ENCODE measurements at regions not wholly inside any gene's neighbourhood (a gene's known extent, or its start where the extent isn't known, plus 50 kb on each side); places are given as distances from the start of the nearest gene placed in this dataset.
"Not testable (repeated sequence)": the region's sequence is repeated elsewhere in the genome, so short reads cannot be mapped to it uniquely, and the experiment has no call there.

DNA sequence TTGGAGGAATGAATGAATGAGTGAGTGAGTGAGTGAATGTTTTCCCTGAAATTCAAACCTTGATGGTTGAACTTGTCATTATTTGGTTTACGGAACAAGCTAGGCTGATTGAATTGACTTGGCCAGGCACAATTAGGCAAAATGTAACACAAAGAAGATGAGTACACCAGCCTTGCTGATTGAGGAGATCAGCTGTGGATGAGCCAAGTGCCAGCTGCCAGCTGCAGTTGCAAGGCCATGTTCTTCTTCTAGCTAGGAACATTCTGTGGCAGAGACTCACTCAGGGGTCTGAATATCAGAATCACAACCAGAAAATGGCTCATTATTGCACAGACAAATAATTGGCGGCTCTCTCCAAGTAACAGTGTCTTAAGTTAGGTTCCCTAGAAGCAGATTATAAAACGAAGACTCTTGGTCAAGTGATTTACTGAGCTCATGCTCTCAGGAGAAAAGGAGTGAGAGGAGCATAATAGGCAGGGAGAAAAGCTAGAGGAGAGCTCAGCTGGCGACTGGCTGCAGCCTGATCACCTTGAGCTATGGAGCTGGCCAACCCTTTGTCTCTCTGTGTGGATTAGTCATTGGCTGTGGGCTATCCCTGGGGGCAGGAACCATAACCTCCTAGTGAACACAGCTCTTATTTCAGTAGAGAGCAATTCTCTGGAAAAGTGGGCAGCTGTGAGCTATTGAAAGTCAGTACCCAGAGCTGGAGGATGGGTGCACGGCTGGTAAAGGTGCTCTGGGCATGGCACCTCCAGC, 225.3 kb upstream of the SERP2 start:
- no peak for DNase-seq (ENCODE audit: low read depth, low spot score)

DNA sequence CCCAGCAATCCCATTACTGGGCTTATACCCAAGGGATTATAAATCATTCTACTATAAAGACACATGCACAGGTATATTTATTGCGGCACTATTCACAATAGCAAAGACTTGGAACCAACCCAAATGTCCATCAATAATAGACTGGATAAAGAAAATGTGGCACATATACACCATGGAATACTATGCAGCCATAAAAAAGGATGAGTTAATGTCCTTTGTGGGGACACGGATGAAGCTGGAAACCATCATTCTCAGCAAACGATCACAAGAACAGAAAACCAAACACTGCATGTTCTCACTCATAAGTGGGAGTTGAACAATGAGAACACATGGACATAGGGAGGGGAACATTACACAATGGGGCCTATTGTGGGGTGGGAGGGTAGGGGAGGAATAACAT, 224.4 kb upstream of the SERP2 start:
- DNase-seq (ENCODE audit: low read depth, low spot score): not testable (repeated sequence)

DNA sequence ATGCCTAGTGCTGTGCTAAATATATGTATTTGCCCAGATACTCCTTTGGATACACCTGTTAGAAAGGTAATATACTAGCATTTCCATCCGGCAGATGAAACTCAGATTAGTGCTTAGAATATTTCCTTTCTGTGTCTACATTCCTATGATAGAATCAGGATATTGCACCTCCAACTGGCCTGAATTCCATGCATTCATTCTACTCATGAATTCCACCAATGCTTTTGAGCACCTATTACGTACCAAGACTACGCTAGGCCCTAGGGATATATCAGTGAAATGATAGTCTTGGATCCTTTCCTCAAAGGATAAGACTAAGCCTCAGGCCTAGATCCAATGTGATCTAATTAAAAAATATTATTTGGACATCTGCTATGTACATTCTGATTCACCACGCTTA, 223.8 kb upstream of the SERP2 start:
- no peak for DNase-seq (ENCODE audit: low read depth, low spot score)

DNA sequence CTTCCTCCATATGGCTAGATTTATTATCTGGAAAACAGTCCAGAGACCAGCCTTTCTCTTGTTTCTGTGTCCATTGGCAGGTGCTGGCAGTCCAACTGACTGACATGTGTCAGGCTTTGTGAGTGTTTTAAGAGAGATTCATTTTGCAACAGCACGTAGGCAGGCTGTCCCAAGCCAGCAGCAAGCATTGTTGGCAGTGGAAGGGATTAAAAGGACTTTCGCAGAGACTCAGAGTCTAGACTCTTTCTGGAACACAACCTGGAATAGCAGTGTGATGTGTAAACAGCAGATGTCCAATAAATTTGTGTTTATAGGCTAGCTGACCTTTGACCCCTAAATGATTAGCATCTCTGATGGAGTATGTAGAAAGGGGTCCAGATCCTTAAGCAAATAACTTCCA, 222.2 kb upstream of the SERP2 start:
- no peak for DNase-seq (ENCODE audit: low read depth, low spot score)

DNA sequence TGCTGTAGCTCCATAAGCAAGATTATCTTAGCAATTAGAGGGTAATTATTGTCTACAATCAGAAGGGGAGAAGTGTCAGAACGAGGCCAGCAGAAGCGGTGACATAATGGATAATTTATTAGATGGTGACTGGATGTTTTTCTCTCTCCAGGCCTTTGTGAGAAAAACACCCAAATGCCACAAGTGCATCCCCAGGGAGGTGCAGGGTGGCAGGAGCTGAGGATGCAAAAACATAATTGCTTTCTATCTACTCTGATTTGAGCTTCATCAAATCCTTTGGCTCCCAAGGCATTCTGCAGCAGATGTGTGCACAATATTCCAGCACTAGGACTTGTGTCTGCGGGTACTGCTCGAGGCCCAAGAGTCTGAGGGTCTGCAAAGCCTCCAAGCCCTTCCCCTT, 220.1 kb upstream of the SERP2 start:
- DNase-seq (ENCODE audit: low read depth, low spot score): no peak

DNA sequence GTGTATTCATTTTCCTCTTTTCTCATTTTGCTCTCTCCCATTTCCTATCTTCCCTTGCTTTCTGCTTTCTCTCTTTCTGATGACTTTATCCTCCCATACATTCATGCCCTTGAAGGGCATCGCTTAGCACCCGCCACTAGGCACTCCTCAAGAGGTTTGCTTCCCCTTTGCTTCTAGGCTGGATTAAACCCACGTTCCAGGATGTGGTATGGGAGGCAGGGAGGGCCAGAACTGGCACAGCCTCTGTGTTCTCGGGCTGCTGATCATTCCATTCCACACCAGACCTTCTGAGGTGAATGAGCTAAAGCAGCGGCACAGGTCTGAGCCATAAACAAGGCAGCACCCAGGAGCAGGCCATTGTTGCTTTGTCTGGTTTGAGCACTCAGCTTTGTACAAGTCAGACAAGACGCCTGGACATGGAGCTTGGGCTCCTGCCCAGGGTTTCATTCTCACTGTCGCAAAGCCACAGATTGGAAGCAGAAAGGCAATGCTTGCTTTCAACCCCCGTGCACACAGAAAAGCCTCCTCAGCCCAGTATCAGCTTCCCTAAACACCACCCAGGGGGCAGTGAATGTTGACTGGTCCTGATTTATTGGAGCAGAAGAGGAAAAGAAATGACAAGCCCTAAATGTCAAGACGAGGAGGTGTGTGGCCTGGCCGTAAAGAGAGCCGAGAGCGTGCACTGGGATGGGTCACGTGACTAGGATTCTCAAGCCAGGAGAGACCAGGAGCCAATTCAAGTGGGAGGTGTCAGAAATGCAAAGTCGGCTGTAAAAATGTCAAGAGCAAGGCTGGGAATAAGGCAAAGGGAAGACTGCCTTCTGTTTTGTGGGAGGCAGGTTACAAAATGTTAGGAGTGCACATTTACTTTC, 218.0 kb upstream of the SERP2 start:
- DNase-seq (ENCODE audit: low read depth, low spot score): no peak

DNA sequence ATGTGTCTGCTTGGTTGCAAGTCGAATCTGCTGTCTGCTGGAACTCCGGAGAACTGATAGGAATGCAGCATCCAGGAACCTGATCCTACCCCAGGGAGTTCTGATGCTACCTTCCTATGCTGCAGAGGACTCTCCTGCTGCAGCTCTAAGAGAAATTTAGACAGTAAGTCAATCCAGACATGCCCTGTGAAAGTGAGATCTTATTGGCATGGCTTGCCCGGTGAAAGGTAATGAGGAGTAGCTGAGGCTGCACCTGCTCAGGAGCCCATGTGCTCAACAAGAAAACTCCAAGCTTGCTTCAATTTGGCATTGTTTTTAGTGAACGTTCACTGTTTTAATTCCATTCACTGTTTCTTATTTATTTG, 217.3 kb upstream of the SERP2 start:
- DNase-seq (ENCODE audit: low read depth, low spot score): no peak

DNA sequence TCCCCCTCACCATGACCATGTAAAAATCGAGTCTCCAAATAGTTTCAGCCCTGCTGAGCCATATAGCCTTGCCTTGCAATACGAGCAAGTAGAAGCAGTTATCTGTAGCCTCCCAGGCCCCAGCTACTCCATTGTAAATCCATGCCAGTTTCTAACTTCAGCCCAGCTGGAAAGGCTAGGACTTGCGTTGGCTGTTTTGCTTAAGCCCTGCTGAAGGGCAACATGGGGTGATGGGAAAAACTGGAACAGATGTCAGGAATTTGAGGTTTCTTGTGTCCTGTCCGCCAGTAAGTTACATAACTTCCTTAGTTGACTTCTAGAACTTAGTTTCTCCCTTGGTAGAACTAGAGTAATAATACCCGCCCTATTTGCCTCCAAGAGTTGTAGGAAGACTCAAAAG, 216.0 kb upstream of the SERP2 start:
- DNase-seq (ENCODE audit: low read depth, low spot score): no peak

DNA sequence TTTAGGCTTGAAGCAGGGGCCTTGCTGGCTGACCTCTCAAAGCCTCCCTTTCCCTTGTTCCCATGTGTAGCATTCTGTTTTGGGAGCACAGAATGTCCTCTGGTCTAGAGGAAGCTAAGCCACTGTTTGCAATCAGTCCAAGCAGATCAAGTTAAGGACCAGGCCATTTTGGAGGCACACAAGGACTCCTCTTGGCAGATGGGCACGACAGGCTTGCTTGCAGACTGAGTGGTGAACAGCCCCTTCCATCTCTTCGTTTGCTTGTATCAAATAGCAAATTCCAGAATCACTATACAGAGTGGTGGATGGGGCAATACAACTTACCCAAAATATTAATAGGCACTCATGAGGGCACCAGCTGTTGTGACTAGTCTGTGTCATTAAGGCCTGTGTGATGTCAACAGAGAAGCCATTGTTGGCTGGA, 215.5 kb upstream of the SERP2 start:
- DNase-seq (ENCODE audit: low read depth, low spot score): no peak

DNA sequence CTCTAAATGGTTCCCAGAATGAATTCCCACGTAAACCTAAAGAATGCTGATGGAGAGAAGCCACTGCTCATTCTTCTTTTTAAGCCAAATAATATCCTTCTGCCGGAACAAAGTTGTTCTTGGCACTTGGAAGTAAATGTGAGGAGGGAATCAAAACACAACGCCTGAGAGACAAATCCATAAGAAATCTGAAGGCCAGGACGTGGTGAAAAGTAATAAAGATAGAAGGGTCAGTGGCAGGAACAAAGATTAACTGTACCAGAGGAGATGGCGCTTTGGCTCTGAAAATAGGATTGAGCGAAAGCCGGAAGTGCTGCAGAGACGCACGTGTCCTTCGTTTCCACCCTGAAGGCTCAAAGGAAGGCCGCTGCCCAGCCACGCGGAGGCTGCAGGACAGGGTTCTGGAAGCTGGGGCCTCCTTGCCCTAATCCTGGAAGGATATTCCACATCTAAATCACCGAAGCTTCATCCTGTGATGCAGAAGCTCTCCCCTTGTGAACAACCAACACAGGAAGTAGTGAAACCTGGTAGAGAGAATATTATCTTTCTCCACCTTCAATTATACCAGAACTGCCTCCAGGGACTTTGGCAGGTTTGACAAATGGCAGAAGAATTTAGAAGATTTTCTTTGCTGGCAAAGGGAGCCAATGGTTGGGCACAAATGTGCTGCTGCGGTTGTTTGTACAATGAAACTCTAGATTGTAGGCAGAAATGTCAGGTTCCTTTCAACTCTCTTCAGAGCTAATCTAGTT, 214.6 kb upstream of the SERP2 start:
- no peak for DNase-seq (ENCODE audit: low read depth, low spot score)

DNA sequence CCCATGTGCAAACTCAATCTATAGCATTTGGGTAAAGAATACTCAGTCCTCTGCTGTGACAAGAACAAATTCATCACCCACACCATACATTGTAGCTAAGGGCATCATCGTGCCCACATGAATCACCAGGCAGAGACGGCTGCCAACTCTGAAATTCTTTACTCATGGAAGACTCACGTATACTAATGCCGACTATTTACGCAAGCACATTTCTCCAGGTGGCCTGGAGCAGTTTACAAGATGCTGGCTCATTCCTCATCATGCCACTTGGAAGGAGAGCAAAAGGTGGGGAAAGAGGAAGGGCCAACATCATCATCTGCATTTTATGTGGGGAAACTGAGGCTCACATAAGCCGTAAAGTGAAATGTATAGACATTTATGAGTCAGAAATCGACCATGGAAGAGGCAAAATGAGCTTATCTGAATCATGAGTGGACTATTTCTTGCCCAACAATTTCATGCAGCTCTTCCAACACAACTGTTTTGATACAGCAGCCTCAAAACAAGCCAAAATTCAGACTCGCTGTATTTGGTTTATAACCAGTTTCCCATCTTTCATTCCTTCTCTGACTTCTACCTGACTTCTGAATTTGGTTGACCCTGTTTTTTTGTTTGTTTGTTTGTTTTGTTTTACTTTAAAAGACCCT, 213.9 kb upstream of the SERP2 start:
- DNase-seq (ENCODE audit: low read depth, low spot score): no peak

DNA sequence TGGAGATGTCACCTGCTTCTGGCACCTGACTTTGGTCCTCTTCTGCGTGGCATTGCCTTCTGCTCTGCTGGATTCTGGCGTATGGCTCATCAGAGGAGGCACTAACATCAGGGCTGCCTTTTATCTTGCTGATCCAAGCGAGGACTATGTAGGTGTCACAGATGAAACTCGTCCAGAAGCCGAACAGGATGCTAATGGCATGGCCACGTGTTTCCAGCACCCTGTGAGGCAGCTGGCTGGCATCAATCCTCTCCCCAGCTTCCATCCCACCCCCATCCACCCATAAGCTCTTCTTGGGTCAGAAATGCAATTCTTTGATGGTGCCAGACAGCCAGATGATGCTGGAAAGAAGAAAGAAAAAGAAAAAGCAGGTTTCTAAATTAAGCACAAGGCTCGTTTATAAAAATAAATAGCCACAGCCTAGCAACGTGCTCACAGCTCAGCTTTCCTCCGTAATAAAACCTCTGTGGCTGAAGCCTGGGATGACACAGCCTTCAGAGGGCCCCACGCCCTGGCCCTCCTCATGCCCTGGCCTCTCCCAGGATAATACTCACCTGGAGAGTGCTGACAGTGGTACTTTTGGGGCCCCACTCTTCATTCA, 212.9 kb upstream of the SERP2 start:
- DNase-seq (ENCODE audit: low read depth, low spot score): no peak

DNA sequence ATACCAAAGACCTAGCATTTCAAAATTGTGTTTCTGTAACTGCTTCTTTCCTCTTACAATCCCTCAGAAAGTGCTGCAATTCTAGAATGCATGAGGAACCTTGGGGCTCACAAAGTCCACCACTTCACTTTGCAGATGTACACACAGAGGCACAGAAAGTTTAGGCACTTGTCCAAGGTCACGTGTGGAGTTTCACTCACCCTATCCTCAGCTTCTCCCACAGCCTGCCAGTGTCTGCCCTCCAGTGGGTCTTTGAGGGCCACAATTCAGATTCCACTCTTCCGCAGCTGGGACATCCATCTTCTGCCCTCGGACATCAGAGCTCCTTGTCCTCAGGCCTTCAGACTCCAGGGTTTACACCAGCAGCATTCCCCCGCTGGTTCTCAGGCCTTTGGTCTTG, 210.5 kb upstream of the SERP2 start:
- no peak for DNase-seq (ENCODE audit: low read depth, low spot score)

DNA sequence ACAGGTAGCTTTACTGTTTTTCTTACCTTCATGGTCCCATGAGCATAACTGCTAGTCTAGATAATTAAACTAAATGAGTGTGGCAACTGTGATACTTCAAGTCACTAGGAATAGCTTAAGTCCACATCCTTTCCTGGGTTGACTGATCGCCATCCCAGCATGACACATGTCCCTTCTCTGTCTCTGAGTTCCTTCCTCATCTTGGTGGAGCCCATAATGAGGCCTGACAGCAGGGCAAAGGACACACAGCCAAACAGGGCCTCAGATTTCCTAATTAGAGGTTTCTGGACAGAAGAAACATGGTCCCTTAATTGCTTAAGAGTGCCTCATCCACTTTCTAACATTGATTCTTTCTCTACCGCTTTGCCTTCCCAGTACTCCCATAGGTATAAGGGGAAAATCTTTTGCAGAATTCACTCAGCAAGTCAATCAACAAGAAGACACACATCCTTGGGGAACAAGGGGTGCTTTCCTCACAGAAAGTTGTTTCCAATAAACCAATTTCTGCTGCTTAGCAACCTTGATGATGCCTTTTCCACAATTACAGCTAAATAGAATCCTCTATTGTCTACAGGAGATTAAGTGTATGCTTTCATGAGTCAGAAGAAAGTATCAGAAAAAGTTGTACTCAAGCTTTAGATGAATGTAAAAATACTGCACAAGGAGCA, 208.3 kb upstream of the SERP2 start:
- DNase-seq (ENCODE audit: low read depth, low spot score): no peak

DNA sequence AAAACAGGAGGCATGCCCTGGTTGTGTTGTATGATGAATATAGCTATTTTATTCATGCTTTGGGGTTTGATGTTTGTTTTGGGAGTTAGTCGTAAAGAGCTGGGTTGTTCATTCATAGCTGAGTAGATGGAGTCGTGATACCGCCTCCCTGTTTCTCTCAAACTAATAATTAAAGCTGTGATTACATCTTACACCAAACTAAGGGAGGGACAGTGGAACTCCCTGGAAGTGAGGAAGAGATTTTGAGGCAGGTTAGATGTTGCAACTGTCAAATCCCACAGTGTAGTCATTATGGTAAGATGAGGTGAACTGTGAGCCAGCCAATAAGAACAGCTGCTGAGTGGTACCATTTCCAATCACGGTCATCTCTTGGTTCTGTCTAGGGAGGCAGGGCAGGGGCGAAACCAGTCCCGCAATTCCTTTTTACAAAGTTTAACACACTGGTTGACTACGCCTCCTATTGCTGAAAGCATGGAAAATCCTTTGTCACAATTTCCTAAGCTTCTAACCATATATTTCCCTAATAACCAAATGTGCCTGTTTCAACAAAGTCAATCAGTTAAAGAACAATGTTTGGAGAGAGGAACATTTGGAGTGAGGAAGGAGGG, 207.6 kb upstream of the SERP2 start:
- no peak for DNase-seq (ENCODE audit: low read depth, low spot score)

DNA sequence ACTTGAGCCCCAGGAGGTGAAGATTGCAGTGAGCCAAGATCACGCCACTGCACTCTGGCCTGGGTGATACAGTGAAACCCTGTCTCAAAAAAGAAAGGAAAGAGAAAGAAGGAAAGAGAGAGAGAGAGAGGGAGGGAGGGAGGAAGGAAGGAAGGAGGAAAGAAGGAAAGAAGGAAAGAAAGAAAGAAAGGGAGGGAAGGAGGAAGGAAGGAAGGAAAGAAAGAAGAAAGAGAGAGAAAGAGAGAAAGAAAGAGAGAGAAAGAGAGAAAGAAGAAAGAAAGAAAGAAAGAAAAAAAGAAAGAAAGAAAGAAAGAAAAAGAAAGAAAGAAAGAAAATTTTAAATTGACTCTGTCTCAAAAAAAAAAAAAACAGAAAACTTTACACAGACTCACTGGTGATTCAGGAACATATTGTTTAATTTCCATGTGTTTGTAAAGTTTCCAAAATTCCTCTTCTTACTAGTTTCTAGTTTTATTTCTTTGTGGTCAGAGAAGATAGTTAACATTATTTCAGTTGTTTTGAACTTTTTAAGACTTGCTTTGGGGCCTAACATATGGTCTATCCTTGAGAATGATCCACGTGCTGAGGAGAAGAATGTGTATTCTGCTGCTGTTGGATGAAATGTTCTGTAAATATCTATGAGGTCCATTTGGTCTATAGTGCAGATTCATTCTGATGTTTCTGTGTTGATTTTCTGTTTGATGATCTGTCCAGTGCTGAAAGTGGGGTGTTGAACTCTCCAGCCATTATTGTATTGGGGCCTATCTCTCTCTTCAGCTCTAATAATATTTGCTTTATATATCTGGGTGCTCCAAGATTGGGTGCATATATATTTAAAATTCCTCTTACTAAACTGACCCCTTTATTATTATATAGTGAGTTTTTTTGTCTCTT, 204.4 kb upstream of the SERP2 start:
- no peak for DNase-seq (ENCODE audit: low read depth, low spot score)

DNA sequence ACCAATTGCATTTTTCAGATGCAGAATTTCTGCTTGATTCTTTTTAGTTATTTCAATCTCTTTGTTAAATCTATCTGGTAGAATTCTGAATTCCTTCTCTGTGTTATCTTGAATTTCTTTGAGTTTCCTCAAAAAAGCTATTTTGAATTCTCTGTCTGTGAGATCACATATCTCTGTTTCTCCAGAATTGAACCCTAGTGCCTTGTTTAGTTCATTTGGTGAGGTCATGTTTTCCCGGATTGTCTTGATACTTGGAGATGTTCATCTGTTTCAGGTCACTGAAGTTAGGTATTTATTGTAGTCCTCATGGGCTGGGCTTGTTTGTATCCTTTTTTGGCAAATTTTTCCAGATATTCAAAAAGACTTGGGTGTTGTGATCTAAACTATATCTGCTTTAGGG, 202.9 kb upstream of the SERP2 start:
- DNase-seq (ENCODE audit: low read depth, low spot score): no peak

DNA sequence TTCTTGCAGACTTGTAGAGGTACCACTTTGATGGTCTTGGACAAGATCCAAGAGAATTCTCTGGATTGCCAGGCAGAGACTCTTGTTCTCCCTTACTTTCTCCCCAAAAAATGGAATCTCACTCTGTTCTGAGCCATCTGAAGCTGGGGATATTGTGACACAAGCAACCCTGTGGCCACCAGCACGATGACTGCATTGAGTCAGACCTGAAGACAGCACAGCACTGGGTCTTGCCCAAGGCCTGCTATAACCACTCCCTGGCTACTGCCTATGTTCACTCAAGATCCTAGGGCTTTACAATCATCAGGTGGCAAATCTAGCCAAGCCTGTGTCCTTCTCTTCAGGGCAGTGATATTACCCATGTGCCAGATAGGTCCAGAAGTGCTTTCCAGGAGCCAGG, 202.5 kb upstream of the SERP2 start:
- DNase-seq (ENCODE audit: low read depth, low spot score): no peak

DNA sequence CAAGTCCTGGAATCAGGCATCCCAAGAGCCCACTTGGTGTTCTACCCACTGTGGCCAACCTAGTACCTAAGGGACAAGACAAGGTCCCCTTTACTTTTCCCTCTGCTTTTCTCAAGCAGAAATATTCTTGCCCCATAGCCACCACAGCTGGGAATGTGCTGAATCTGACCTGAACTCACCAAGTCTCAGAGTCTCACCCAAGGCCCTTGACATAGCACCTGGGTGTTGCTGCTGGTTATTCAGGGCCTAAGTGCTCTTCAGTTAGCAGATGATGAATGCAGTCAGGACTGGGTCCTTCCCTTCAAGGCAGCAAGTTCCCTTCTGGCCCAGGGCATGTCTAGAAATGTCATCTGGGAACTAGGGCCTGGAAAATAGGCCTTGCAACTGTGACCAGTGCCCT, 201.8 kb upstream of the SERP2 start:
- DNase-seq (ENCODE audit: low read depth, low spot score): no peak

All from pulmonary artery endothelial cell (primary cell).